ENCODE measurements at regions not wholly inside any gene's neighbourhood (a gene's known extent, or its start where the extent isn't known, plus 50 kb on each side); places are given as distances from the start of the nearest gene placed in this dataset.

DNA sequence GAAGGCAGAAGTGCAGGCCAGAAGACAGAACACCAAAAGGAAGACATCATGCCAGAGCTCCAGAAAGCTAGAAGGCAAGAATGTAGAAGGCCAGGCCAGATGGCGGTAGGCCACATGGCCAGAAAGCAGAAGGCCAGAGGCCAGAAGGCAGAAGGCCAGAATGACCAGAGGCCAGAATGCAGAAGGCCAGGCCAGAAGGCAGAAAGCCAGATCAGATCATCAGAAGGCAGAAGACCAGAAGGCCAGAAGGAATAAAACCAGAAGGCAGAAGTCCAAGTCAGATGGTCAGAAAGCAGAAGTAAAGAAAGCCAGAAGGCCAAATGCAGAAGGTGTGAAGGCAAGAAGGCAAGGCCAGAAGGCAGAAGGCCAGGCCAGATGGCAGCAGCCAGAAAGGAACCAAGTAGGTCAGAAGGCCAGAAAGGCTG is 185.0 kb downstream of the TUBA3C start:
- TF ChIP-seq, protein P1, sequence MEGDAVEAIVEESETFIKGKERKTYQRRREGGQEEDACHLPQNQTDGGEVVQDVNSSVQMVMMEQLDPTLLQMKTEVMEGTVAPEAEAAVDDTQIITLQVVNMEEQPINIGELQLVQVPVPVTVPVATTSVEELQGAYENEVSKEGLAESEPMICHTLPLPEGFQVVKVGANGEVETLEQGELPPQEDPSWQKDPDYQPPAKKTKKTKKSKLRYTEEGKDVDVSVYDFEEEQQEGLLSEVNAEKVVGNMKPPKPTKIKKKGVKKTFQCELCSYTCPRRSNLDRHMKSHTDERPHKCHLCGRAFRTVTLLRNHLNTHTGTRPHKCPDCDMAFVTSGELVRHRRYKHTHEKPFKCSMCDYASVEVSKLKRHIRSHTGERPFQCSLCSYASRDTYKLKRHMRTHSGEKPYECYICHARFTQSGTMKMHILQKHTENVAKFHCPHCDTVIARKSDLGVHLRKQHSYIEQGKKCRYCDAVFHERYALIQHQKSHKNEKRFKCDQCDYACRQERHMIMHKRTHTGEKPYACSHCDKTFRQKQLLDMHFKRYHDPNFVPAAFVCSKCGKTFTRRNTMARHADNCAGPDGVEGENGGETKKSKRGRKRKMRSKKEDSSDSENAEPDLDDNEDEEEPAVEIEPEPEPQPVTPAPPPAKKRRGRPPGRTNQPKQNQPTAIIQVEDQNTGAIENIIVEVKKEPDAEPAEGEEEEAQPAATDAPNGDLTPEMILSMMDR (IDR thresholded peaks at IDR 0.05) = no peak
- TF ChIP-seq POLR2A (IDR thresholded peaks at IDR 0.05) = no peak
- TF ChIP-seq POLR2AphosphoS5 (IDR thresholded peaks at IDR 0.05) = no peak
- TF ChIP-seq EP300 (IDR thresholded peaks at IDR 0.05) = no peak
